Hypothalamus (tissue), 51 donors: ENCODE measurements at regions not wholly inside any gene's neighbourhood (a gene's known extent, or its start where the extent isn't known, plus 50 kb on each side); places are given as distances from the start of the nearest gene placed in this dataset.
A peak's percentile ranks its signal among the peaks of the same experiment; 100 is the strongest.

Experiments used
- DNase-seq, 51 donors: peaks; one replicate each; lab custom pipeline; 2025; lab: John Stamatoyannopoulos, UW

DNA sequence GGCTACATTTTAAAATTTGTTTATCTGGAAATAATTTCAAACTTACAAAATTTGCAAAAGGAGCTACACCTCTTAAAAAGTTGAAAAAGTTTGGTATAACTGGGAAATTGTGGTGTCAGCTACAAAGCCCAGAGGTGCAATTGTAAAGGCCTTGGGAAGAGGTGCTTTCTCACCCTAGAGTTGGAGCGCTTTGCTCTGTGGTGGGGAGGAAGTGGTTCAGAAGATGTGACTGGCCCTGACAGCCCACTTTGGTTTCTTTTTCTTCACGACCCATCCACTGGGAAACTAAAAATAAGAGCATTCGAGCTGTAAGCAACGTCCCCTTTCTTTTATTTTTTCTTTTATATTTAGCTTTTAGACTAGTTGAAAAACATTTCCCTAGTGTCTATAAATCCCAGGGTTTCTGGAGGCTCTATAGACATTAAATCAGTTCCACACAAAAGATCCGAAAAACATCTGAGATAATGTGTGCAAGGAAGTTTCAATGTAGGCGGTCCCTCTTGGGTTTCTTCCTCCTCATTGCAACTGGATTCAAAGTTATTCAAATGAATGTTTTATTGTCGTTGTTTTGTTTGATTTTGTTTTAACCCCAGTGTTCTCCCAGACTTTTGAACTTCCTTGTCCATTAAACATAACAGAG lies 397.8 kb downstream of the KIF16B start:
- no peak for DNase-seq

- no peak for DNase-seq
Observed at GRCh38 chr20:16174311-16174710, 398.9 kb downstream of the KIF16B start.

GRCh38 chr20:16173044-16173443 lies 400.2 kb downstream of the KIF16B start:
- DNase-seq, result no peak

GRCh38 chr20:16171180-16171579 lies 402.1 kb downstream of the KIF16B start:
- no peak for DNase-seq

- no peak for DNase-seq
Observed at GRCh38 chr20:16170406-16170971, 402.8 kb downstream of the KIF16B start.

DNA sequence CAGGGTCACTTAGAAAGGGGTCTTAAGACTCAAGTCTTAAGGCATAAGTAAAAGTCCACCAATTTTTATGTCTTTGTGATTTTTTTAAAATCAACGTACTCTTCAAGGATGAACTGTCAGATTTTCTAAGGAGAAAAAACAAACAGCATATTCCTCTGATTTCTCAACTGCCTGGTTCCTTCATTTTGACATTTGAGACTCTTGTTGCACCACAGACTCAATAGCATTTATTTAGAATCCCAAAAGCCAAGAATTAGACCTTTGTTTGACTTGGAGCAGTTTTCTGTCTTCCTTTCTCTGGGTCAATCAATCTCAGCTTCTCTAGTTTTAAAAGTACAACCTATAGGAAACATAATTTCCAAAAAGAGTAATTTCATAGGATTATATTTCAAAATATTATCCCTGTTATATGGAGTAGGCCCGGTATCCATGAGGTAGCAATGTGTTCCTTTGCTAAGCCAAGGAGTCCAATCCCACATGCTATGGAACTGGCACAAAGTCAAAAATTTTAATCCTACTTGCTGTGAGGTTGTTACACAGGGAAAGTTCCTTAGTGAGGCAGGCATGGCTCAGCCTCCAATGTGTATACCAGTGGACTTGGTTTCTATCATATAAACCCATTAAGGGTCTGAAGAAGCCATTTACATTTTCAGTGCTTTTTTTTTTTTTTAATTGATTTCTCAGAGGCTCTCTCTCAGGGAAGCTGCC lies 405.7 kb downstream of the KIF16B start:
- no peak for DNase-seq

DNA sequence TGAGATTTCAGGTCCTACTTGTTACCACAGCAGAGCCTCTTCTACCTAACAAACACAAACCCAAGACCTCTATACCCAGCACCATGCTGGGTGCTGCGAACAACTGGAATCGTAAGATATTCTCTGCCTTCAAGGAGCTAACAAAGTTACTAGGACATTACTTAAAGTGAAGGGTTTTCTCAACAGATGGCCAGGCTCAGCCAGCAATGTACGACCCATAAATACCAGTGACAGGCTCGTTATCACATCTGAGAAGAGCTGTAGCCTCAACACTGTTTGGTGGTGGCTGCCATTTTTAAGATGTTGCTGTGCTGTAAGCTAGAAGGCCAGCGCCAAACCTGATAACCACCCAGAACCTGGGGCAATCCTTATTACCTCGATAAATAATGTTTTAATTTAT lies 406.5 kb downstream of the KIF16B start:
- no peak for DNase-seq

GRCh38 chr20:16158976-16159286 lies 414.3 kb downstream of the KIF16B start:
- no peak for DNase-seq

DNA sequence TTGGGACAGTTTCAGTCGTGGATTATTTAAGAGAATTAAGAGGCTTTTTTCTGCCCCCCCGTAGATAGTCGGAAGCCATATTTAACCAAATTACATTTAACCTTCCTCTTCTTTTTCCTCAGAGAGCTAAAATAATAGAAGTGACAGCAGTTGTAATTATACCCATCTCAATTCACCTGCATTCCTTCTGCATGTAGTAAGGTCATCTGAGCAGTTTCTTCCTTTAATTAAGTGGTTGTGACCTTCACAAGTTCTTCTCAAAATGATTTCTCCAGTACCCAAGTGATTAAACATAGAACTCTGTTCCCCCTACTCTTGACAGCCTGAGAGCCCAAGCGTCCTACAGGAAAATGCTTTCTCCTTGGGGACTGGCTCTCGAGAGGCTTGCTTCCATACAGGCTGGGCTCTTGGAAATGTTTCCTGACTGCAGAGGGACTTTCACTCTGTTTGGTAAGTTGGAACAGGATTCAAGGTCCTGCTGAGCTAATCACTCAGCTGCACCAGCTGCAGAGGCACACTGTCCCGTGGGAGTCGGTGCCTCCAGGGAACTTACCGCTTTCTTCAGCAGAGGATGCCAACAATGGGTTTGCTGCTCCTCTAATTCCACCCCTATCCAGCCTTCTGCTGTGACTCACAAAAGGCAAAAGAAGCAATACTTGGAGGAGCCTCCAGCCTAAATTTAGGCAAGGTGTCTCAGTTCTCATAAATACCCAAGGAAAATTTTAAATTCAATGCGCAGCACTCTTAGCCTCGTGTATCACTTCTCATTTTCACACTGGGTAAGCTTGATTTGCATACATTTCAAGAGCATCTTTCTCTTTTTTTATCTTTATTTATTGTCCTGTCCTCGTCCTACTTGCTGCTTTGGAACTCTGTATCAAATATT lies 414.9 kb downstream of the KIF16B start:
- peak in 1 of 51 donors; percentile 11 for DNase-seq

- DNase-seq, result no peak
Observed at GRCh38 chr20:16147916-16148315, 425.3 kb downstream of the KIF16B start.

DNA sequence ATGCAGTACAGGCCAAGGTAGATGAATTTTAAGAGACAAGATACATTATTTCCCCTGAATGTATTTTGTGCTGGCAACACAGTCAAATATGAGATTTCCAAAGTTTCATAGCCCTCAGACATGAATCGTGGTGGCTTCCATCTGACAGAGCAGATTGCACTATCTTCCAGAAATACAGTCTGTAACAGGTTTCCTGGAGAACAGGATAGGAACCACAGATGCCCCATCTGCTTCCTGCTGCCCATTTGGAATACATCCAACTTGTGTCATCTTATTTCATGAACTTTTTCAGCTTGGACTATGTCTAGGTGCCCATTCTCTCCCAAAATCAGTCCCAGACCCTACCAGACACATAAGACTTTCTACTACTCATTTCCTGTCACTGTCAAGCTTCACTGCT lies 426.0 kb downstream of the KIF16B start:
- DNase-seq, result no peak

DNA sequence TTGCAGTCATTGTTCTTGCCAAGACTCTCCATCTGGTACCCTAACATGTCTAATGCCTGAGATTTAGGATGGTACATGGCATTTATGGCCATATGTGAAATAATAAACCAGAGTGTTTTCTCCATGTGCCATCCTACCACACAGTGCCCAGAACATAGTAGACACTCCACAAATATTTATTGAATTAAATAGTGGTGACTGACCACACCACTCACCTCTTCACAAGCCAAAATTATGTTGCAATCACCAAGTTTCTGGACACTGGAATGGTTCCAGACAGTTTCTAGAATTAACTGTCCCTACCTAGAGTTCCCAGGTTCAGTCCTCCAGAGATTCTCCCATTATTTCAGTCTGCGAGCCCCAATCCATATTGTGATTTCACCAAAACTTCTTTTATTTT lies 427.3 kb downstream of the KIF16B start:
- DNase-seq, result no peak

DNA sequence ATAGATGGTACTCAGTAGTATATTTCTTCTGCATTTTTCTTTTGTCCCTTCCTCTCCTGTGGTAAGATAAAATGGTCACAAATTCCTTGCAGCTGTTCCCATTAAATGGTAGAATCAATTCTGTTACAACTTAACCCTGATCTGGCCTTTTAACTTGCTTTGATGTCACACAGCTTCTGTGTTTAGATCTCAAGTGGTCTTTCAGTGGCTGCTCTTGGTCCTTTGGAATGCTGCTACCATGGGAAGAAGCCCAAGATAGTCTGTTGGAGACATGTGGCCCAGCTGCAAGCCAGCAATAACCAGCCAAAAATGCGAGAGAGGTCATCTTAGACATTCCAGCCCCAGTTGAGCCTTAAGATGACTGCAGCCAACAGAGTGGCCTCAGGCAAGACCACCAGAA lies 429.7 kb downstream of the KIF16B start:
- no peak for DNase-seq

GRCh38 chr20:16135630-16136029 lies 437.6 kb downstream of the KIF16B start:
- no peak for DNase-seq

GRCh38 chr20:16132036-16132798 lies 441.0 kb downstream of the KIF16B start:
- DNase-seq, result no peak

DNA sequence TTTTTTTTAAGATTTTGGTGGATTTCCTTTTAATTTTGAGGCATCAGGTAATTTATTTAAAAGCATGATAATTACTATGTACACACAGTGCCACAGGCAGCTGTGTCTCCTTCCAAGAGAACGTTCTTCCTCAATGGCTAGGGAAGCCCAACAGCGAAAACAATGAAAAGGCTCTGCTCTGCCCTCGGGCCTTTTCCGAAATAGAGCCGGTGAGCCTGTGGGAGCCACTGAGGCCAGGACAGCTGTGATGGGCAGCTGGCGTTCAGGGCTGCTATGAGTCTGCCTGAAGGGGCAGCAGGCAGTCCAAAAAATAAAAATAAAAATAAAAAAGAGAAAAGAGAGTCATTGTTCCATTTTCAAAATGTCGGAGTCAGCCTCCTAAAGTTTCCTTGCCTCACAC lies 443.8 kb downstream of the KIF16B start:
- DNase-seq, result no peak

DNA sequence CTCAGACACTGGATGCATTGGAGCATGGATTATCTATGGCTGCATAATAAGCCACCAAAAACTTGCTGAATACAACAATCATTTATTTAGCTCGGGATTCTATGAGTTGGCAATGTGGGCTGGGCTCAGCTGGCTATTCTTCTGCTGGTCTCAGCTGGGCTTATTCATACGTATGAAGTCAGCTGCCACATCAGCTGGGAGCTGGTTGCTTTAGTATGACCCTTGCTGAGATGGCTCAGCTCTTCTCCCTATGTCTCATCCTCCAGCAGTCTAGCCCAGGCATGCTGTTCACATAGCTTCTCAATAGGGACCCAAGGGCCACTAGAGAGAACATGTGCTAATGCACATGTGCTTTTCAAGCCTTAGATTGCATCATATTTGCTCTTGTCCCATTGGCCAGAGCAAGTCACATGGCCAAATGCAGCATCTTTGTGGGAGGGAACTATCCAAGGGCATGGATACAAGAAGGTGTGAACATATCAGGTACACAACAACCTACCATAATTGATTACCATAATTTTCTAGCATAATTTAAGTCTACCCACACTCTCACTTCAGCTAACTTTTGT lies 444.6 kb downstream of the KIF16B start:
- DNase-seq, result no peak

DNA sequence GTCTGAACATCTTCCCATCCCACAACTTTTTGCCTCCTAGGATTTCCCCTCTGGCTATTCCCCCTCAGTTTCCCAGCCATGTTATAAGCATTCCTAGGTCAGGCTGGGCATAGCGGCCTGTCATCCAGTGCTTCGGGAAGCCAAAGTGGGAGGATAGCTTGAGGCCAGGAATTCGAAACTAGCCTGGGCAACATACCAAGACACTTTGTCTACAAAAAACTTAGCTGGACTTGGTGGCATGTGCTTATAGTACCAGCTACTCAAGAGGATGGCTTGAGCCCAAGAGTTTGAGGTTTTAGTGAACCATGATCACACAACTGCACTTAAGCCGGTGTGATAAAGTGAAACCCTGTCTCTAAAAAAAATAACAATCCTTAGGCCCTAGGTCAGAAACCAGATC lies 447.4 kb downstream of the KIF16B start:
- DNase-seq, result peak in 2 of 51 donors; percentile 3 to 4

DNA sequence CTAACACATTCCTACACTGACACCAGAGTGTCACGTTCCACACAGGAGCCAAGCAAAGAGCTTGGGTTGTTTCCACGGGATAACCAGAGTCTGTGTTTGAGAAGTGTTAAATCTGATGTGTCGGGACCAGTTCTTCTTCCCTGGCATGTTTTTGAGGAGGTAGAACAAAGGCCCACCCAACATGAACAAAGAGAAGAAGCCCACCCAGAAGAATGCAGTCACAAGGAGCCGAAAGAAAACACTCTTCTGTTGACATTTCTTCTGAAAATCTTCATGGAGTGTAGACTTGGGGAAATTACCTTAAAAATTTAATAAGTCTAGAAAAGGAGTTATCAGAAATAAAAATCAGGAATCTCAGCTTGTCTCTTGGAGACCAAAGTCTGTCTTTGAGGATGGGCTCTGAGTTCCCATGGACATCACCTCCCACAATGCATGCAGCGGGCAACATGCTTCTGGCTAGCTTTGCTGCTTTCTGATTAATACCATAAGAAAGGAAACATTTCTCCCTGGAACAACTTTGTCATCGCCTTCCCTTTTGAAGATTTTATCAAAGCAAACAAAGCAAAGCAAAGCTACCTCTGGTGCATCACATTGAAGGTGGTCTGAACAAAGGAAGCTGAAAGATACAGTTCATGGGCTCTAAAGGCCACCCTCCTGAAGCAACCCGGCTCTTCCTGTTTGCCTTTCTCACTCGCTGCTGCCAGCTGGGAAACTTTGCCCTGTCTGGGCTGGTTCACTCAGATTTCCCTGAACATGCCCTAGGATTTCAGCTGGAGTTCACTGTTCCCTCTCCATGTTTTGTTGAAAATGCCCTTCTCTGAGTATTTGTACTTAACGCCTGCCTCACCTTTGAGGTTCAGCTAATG lies 448.1 kb downstream of the KIF16B start:
- DNase-seq, result no peak
